ENCODE measurements at regions not wholly inside any gene's neighbourhood (a gene's known extent, or its start where the extent isn't known, plus 50 kb on each side); places are given as distances from the start of the nearest gene placed in this dataset.
A peak's percentile ranks its signal among the peaks of the same experiment; 100 is the strongest.

- H3K36me3 ChIP-seq (replicated peaks in 1 of 2; ENCODE audit: control insufficient read depth in 1 of 2, insufficient read depth in 2 of 2, low read length in 2 of 2) = no peaks in the 10 kb centered on the region
- DNase-seq = no peak
- H3K4me1 Mint-ChIP-seq = peaks cover 11% of the 10 kb centered on the region
- TF ChIP-seq, protein P1, sequence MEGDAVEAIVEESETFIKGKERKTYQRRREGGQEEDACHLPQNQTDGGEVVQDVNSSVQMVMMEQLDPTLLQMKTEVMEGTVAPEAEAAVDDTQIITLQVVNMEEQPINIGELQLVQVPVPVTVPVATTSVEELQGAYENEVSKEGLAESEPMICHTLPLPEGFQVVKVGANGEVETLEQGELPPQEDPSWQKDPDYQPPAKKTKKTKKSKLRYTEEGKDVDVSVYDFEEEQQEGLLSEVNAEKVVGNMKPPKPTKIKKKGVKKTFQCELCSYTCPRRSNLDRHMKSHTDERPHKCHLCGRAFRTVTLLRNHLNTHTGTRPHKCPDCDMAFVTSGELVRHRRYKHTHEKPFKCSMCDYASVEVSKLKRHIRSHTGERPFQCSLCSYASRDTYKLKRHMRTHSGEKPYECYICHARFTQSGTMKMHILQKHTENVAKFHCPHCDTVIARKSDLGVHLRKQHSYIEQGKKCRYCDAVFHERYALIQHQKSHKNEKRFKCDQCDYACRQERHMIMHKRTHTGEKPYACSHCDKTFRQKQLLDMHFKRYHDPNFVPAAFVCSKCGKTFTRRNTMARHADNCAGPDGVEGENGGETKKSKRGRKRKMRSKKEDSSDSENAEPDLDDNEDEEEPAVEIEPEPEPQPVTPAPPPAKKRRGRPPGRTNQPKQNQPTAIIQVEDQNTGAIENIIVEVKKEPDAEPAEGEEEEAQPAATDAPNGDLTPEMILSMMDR (IDR thresholded peaks at IDR 0.05) = no peak
- WGBS (ENCODE audit: insufficient coverage) = 90% methylated on average over 3 of the region's 3 CpGs
- no peak overlapping the region for H3K4me3 Mint-ChIP-seq
- no peak overlapping the region for H3K9ac ChIP-seq (ENCODE audit: insufficient read depth, low read length, poor library complexity, severe bottlenecking)
- H3K4me2 ChIP-seq (replicated peaks; ENCODE audit: extremely low read depth, low read length, poor library complexity, severe bottlenecking) = no peak overlapping the region
- no peak overlapping the region for H3K27ac ChIP-seq (ENCODE audit: low read depth in 1 of 2, low read length in 2 of 2)
- H4K20me1 ChIP-seq (ENCODE audit: insufficient read depth, low read length) = no peaks in the 10 kb centered on the region
- H3K4me1 ChIP-seq (ENCODE audit: control insufficient read depth in 1 of 2, insufficient read depth in 2 of 2, low read length in 2 of 2) = peaks cover 0 to 6% of the 10 kb centered on the region in 2 donors
- no peaks in the 10 kb centered on the region for H3K27me3 ChIP-seq (ENCODE audit: control insufficient read depth in 2 of 2, insufficient read depth in 2 of 2, low read length in 2 of 2)
- H3K36me3 Mint-ChIP-seq = peaks cover 0 to 3% of the 10 kb centered on the region in 2 donors
- peaks cover 0 to 5% of the 10 kb centered on the region in 2 donors for H3K9me3 ChIP-seq (replicated peaks in 1 of 2; ENCODE audit: control insufficient read depth in 1 of 2, insufficient read depth in 1 of 2, low read length in 2 of 2)
- intact Hi-C loops (cut with micrococcal nuclease) = no loop called here
- peaks cover 0 to 16% (median 5%) of the 10 kb centered on the region in 7 donors for H3K9me3 Mint-ChIP-seq
- no peak overlapping the region for H2AFZ ChIP-seq (ENCODE audit: insufficient read depth, low read depth, low read length, poor library complexity, severe bottlenecking)
- H3K27me3 Mint-ChIP-seq (ENCODE audit: low read depth in 3 of 3) = peaks cover 0 to 2% (median 0%) of the 10 kb centered on the region in 3 donors
- no peaks in the 10 kb centered on the region for H3K79me2 ChIP-seq (ENCODE audit: insufficient read depth, low read length)
- H3K4me3 ChIP-seq (replicated peaks in 1 of 3; ENCODE audit: low read depth in 2 of 3, low read length in 3 of 3) = no peak overlapping the region
- peak overlapping the region in 1 of 7 donors; percentile 8 for H3K27ac Mint-ChIP-seq
Measured at GRCh38 chr2:172181840-172182239, 79.1 kb upstream of the DLX2 start.

DNA sequence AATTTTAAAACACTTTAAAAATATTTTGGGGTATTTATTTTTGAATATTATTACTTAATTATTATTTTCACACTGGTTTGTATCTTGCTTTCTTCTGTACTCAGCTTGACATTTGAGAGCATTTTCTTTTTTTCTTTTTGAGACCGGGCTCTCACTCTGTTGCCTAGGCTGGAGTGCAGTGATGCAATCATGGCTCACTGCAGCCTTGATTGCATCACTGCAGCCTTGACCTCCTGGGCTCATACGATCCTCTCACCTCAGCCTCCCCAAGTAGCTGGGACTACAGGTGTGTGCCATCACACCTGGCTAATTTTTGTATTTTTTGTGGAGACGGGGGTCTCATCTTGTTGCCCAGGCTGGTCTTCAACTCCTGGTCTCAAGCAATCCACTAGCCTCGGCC lies 79.9 kb upstream of the DLX2 start:
- Histone ChIP-seq H3K27ac (ENCODE audit: low read depth in 1 of 2, low read length in 2 of 2) (no peak overlapping the region), H3K9ac (ENCODE audit: insufficient read depth, low read length, poor library complexity, severe bottlenecking) (no peak overlapping the region), H3K27me3 (ENCODE audit: control insufficient read depth in 2 of 2, insufficient read depth in 2 of 2, low read length in 2 of 2) (no peaks in the 10 kb centered on the region), H3K9me3 (replicated peaks in 1 of 2; ENCODE audit: control insufficient read depth in 1 of 2, insufficient read depth in 1 of 2, low read length in 2 of 2) (peaks cover 0 to 5% of the 10 kb centered on the region in 2 donors), H2AFZ (ENCODE audit: insufficient read depth, low read depth, low read length, poor library complexity, severe bottlenecking) (no peak overlapping the region), H3K36me3 (replicated peaks in 1 of 2; ENCODE audit: control insufficient read depth in 1 of 2, insufficient read depth in 2 of 2, low read length in 2 of 2) (no peaks in the 10 kb centered on the region), H4K20me1 (ENCODE audit: insufficient read depth, low read length) (no peaks in the 10 kb centered on the region), H3K4me1 (ENCODE audit: control insufficient read depth in 1 of 2, insufficient read depth in 2 of 2, low read length in 2 of 2) (peaks cover 0 to 6% of the 10 kb centered on the region in 2 donors), H3K4me3 (replicated peaks in 1 of 3; ENCODE audit: low read depth in 2 of 3, low read length in 3 of 3) (no peak overlapping the region), H3K4me2 (replicated peaks; ENCODE audit: extremely low read depth, low read length, poor library complexity, severe bottlenecking) (no peak overlapping the region), H3K79me2 (ENCODE audit: insufficient read depth, low read length) (no peaks in the 10 kb centered on the region)
- Mint-ChIP-seq H3K27me3 (ENCODE audit: low read depth in 3 of 3) (peaks cover 0 to 2% (median 0%) of the 10 kb centered on the region in 3 donors), H3K27ac (peak overlapping the region in 1 of 7 donors; percentile 5), H3K4me1 (peaks cover 11% of the 10 kb centered on the region), H3K9me3 (peaks cover under 1 to 16% (median 5%) of the 10 kb centered on the region in 7 donors), H3K36me3 (peaks cover 0 to 3% of the 10 kb centered on the region in 2 donors), H3K4me3 (no peak overlapping the region)
- intact Hi-C loops (cut with micrococcal nuclease) = no loop called here
- peak in 2 of 3 donors; percentile 15 to 35 for DNase-seq
- TF ChIP-seq, protein P1 (IDR thresholded peaks at IDR 0.05) = no peak
- 0% methylated on average over 1 of the region's 4 CpGs for WGBS (ENCODE audit: insufficient coverage)
